Breast epithelium (tissue), 4 donors: ENCODE measurements at regions not wholly inside any gene's neighbourhood (a gene's known extent, or its start where the extent isn't known, plus 50 kb on each side); places are given as distances from the start of the nearest gene placed in this dataset.

Experiments
- DNase-seq, 2 donors: peaks; one replicate each; pipeline ENCODE4 v3.0.0-alpha.2; 2019; ENCODE audit warnings: low spot score in 2 of 2
- H3K27ac ChIP-seq, 2 donors: fragments of 200-600 bp; sonication (generic) in 1 of 2; one replicate each; pipeline ENCODE4 v1.5.1; 2016 to 2019; ENCODE audit warnings: mild to moderate bottlenecking in 1 of 2
- H3K27me3 ChIP-seq, 2 donors: fragments of 200-600 bp; sonication (generic) in 1 of 2; one replicate each; pipeline versions ENCODE4 v1.5.1 to v1.6.0; 2017 to 2019; ENCODE audit warnings: control low read depth in 1 of 2, mild to moderate bottlenecking in 1 of 2
- H3K36me3 ChIP-seq: fragments of 200-600 bp; one replicate; pipeline ENCODE4 v1.5.1; 2019
- H3K4me1 ChIP-seq, 2 donors: fragments of 200-600 bp; sonication (generic); one replicate each; pipeline ENCODE4 v1.5.1; 2016 to 2019; ENCODE audit warnings: control low read depth in 1 of 2
- H3K4me3 ChIP-seq, 3 donors: fragments of 200-600 bp; sonication (generic); 1 replicate in 2 of 3; 2 replicates in 1 of 3; pipeline ENCODE4 v1.5.1; 2016 to 2019; ENCODE audit warnings: mild to moderate bottlenecking in 3 of 3, moderate library complexity in 2 of 3
- H3K9me3 ChIP-seq, 2 donors: fragments of 200-600 bp; sonication (generic) in 1 of 2; one replicate each; pipeline ENCODE4 v1.5.1; 2016 to 2019; ENCODE audit warnings: control low read depth in 1 of 2
- POLR2A ChIP-seq: fragments of 450-650 bp; IDR thresholded peaks from one replicate; pipeline ENCODE4 v1.6.1; 2016; ENCODE audit warnings: antibody characterized with exemption, mild to moderate bottlenecking, moderate library complexity
- POLR2AphosphoS5 ChIP-seq, 3 donors: sonication (generic); formaldehyde crosslinking; IDR thresholded peaks; one replicate each; pipeline ENCODE4 v1.6.1; 2017; ENCODE audit warnings: antibody characterized with exemption in 3 of 3
- intact Hi-C: fragments of 100-400 bp; cut with DNase I; formaldehyde crosslinking; loops from one replicate; pipeline ENCODE4 v1.15.1; 2023; ENCODE audit warnings: low total_unique reads
- TF ChIP-seq, protein P1 (sequence below), 3 donors: fragments of 450-650 bp; IDR thresholded peaks; one replicate each; pipeline ENCODE4 v1.5.1; 2016 to 2017; ENCODE audit warnings: antibody characterized with exemption in 3 of 3, mild to moderate bottlenecking in 3 of 3, moderate library complexity in 3 of 3

DNA sequence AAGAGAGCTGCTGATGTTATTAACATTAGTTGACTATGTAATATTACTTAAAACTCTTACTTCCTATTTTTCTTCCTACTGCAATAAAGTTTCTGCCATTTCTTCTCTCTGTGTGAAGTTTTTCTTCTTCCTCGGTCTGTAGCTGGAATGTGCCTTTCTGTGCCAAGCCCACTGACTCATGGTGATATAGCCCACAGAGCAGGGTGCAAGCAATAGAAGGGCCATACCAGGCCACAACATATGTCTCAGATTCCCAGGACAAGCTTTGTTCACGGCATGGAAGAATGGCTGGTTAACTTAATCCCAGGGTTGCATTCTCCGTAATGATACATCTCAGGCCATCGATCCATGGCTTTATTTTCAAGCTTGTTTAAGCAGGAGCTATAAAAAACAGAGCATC lies 815.3 kb downstream of the TUSC7 start:
- no peak for TF ChIP-seq POLR2AphosphoS5 (IDR thresholded peaks at IDR 0.05)
- TF ChIP-seq, protein P1, sequence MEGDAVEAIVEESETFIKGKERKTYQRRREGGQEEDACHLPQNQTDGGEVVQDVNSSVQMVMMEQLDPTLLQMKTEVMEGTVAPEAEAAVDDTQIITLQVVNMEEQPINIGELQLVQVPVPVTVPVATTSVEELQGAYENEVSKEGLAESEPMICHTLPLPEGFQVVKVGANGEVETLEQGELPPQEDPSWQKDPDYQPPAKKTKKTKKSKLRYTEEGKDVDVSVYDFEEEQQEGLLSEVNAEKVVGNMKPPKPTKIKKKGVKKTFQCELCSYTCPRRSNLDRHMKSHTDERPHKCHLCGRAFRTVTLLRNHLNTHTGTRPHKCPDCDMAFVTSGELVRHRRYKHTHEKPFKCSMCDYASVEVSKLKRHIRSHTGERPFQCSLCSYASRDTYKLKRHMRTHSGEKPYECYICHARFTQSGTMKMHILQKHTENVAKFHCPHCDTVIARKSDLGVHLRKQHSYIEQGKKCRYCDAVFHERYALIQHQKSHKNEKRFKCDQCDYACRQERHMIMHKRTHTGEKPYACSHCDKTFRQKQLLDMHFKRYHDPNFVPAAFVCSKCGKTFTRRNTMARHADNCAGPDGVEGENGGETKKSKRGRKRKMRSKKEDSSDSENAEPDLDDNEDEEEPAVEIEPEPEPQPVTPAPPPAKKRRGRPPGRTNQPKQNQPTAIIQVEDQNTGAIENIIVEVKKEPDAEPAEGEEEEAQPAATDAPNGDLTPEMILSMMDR (IDR thresholded peaks at IDR 0.05) = no peak
- TF ChIP-seq POLR2A = no peak
- Histone ChIP-seq H3K27me3 (no peaks in the 10 kb centered on the region), H3K27ac (no peak overlapping the region), H3K36me3 (no peaks in the 10 kb centered on the region), H3K9me3 (no peaks in the 10 kb centered on the region), H3K4me1 (no peaks in the 10 kb centered on the region), H3K4me3 (no peak overlapping the region)
- no peak for DNase-seq
- intact Hi-C loops = no loop called here

- H3K27ac ChIP-seq = no peak overlapping the region
- TF ChIP-seq, protein P1 (IDR thresholded peaks at IDR 0.05) = peak in 2 of 3 donors; percentile 27 to 53
- TF ChIP-seq POLR2AphosphoS5 (IDR thresholded peaks at IDR 0.05) = no peak
- H3K27me3 ChIP-seq = no peaks in the 10 kb centered on the region
- no peak for DNase-seq
- no peaks in the 10 kb centered on the region for H3K9me3 ChIP-seq
- H3K36me3 ChIP-seq = no peaks in the 10 kb centered on the region
- no peaks in the 10 kb centered on the region for H3K4me1 ChIP-seq
- H3K4me3 ChIP-seq = no peak overlapping the region
- intact Hi-C loops = no loop called here
Measured at GRCh38 chr3:117526470-117527079, 817.0 kb downstream of the TUSC7 start.

DNA sequence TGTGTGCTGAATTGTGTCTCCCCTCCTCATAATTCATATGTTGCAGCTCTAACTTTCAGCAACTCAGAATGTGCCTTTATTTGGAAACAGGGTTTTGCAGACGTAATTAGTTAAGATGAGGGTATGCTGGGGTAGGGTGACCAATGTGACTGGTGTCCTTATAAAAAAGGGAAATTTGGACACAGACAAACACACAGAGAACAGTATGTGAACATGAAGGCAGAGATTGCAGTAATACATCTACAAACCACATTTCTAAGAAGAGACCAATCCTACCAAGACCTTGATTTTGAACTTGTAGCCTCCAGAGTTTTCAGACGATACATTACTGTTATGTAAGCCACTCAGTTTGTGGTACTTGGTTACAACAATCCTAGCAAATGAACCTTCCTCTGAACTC lies 817.8 kb downstream of the TUSC7 start:
- no peaks in the 10 kb centered on the region for H3K27me3 ChIP-seq
- no peaks in the 10 kb centered on the region for H3K4me1 ChIP-seq
- no peak for DNase-seq
- intact Hi-C loops = no loop called here
- no peaks in the 10 kb centered on the region for H3K9me3 ChIP-seq
- TF ChIP-seq POLR2AphosphoS5 (IDR thresholded peaks at IDR 0.05) (no peak), POLR2A (no peak)
- TF ChIP-seq, protein P1 (IDR thresholded peaks at IDR 0.05) = no peak
- no peak overlapping the region for H3K27ac ChIP-seq
- no peaks in the 10 kb centered on the region for H3K36me3 ChIP-seq
- H3K4me3 ChIP-seq = no peak overlapping the region

DNA sequence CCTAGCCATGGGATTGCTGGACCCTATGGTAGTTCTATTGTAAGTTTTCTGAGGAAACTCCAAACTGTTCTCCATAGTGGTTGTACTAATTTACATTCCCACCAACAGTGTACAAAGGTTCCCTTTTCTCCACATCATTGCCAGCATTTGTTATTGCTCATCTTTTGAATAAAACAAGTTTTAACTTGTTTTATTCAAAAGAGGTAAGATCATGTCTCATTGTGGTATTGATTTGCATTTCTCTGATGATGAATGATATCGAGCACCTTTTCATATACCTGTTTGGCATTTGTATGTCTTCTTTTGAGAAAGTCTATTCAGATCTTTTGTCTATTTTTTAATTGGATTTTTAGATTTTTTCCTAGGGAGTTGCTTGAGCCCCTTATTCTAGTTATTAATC lies 819.1 kb downstream of the TUSC7 start:
- H3K9me3 ChIP-seq = no peaks in the 10 kb centered on the region
- no peaks in the 10 kb centered on the region for H3K4me1 ChIP-seq
- TF ChIP-seq, protein P1 (IDR thresholded peaks at IDR 0.05) = no peak
- TF ChIP-seq POLR2AphosphoS5 (IDR thresholded peaks at IDR 0.05) = no peak
- no peak for TF ChIP-seq POLR2A
- intact Hi-C loops = no loop called here
- no peaks in the 10 kb centered on the region for H3K36me3 ChIP-seq
- H3K4me3 ChIP-seq = no peak overlapping the region
- no peak for DNase-seq
- H3K27me3 ChIP-seq = no peaks in the 10 kb centered on the region
- no peak overlapping the region for H3K27ac ChIP-seq

- TF ChIP-seq, protein P1 (IDR thresholded peaks at IDR 0.05) = no peak
- TF ChIP-seq POLR2AphosphoS5 (IDR thresholded peaks at IDR 0.05) (no peak), POLR2A (no peak)
- no peak for DNase-seq
- intact Hi-C loops = no loop called here
- H3K4me3 ChIP-seq = no peak overlapping the region
- H3K27me3 ChIP-seq = no peaks in the 10 kb centered on the region
- H3K9me3 ChIP-seq = no peaks in the 10 kb centered on the region
- no peaks in the 10 kb centered on the region for H3K36me3 ChIP-seq
- no peak overlapping the region for H3K27ac ChIP-seq
- H3K4me1 ChIP-seq = no peaks in the 10 kb centered on the region
Measured at GRCh38 chr3:117531078-117531767, 821.6 kb downstream of the TUSC7 start.
